Activated CD4-positive, alpha-beta T cell treated with anti-CD3 and anti-CD28 coated beads for 4 hours (primary cell): ENCODE measurements at regions not wholly inside any gene's neighbourhood (a gene's known extent, or its start where the extent isn't known, plus 50 kb on each side); places are given as distances from the start of the nearest gene placed in this dataset.
"Not testable (repeated sequence)": the region's sequence is repeated elsewhere in the genome, so short reads cannot be mapped to it uniquely, and the experiment has no call there.

Experiments
- DNase-seq, 2 donors: peaks; one replicate each; pipeline ENCODE4 v3.0.0-alpha.2; 2020

- no peak for DNase-seq
Measured at GRCh38 chr2:217622205-217623060, 380.4 kb downstream of the TNS1 start.

- DNase-seq, result no peak
Measured at GRCh38 chr2:217621391-217621801, 381.4 kb downstream of the TNS1 start.

DNA sequence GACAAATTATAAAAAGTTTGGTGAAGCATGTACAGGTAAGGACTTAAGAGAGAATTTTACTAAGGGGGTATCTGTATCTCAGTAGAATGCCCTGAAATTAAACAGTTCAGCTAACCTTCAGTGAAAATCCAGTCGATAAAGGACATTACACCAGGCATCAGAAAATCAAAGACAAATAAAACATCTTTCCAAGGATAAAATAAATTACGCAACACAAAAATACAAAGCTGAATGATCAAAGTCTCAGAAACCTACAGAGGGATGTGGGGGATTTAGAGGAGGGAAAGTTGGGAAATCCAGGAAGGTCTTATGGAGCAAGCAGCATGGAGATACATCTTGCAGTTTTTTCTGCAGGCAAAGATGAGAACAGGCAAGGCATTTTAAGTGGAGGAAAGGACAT lies 384.1 kb downstream of the TNS1 start:
- no peak for DNase-seq

- no peak for DNase-seq
Measured at GRCh38 chr2:217617616-217618022, 385.2 kb downstream of the TNS1 start.

DNA sequence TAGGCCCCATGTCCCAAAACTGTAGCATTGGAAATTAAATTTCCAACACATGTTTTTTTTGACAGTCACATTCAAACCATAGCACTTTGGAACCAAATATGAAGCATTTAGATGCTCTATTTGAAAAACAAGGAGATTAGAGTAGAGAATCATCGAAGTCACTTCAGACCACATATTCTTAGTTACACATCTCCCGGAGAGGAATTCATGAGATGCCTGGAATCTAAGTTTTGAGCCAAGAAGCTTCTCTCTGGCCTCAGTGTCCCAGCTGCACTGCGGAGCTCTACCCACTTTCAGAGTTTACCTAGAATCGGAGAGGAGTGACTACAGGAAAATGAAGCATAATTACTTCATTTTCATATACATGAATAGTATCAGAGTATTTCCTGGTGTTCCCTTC lies 385.9 kb downstream of the TNS1 start:
- DNase-seq, result no peak

GRCh38 chr2:217615171-217615570 lies 387.6 kb downstream of the TNS1 start:
- no peak for DNase-seq

DNA sequence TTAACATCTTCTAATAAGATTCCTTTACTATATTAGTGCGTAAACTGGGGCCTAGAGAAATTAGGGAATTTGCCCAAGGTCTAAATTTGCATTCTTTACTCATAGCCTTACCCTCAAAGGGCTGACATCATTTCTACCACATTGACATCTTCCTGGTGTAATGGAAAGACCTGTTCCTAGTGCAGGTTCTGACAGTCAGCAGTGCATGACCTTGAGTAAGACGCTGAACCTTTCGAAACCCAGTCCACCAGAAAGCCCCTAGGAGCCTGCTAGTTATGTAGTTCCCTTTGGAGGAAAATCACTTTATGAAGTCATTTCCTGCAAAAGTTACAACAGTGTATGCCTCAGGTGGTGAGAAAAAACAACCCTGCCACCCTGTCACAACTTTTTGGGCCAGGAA lies 388.3 kb downstream of the TNS1 start:
- no peak for DNase-seq

DNA sequence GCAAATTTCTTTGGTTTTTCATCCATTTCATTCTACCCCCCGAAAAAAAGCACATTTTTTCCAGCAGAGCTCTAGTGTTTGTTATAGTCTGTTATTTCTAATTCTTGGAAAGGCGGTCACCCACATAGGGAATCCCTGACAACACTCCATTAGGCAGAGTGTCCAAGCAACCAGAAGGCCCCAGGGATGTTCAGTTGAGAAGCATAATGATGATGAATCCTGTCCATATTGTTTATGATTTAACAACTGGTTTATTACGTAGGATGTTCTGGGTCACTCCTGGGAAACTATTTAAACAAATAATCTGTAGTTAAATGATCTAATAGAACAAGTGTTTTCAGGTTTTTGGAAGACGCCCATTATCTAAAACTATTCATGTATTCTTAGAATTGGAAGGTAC lies 388.7 kb downstream of the TNS1 start:
- no peak for DNase-seq

DNA sequence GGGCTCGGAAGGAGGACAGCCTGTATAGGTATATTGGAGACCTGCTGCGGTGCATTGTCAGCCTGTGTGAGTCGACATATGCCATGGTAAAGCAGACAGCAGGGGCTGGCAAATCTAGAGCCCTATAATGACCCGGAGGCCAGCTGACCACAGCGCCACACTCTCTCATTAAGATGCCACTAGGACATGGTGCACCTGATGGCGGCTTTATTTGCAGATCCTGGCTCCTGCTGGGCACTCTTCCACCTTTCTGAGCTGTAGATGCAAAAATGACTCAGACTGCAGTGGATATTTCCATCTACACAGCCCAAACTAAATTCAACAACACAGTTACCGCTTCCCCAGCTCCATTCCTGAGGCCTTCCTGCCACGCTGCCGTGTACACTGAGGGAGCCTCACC lies 389.9 kb downstream of the TNS1 start:
- no peak for DNase-seq

DNA sequence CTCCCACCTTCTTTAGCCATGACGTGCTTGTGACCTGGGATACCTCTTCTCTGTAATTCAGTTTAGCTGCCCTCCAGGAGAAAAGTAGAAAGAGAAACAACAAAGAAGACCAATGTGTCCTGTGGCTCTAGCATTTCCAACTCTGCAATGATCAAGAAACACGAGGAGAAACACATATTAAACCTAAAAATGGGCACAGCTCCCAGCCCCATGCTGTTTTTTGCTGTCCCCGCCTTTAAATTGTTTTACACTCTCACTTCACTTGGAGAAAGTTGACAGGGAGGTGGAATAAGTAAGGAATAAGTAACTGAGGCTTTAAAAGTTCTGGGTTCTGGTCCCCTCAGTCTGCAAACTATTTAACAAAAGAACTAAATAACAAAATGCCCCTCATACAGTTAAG lies 390.6 kb downstream of the TNS1 start:
- no peak for DNase-seq

DNA sequence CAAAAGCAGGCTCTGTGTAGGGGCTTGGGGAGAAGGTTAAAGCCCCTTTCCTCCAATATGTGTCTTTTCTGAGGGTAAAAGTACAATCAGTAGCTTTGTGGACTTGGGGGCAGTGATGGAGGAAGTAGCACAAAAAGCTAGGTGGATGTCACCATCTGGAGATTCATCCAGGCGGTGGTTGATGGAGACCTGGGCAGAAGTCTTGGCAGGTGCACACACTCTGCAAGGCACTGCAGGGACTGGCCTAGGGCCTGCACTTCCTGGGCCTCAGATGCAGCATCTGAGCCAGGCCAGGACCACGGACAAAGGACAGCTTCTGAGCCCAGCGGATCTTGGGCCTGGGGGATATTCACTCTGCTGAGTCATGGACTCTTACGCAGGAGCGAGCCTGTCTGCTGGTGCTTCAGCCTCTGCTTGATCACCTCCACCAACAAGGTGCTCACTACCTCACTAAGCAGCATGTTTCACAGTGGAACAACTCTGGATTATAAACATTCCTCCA lies 391.1 kb downstream of the TNS1 start:
- DNase-seq, result no peak

DNA sequence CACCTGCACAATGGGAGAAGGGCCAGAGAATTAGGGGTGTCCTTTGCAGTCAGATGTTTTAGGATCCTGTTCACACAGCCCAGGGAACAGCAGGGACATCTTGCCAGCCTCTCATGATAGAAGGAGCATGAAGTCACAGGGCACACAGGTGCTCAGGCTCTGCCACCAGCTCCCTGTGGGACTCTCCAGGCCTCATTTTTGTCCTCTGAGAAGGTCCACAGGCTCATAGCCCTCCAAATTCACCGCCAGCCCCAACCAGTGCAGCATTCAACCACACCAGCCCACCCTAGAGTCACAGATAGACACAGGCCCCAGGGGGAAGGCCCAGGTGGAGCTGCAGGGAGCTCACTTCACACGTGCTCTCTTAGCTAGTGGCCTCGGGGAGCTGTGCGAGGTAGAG lies 391.7 kb downstream of the TNS1 start:
- no peak for DNase-seq

- peak; percentile 52 to 55 for DNase-seq
Measured at GRCh38 chr2:217610401-217610814, 392.4 kb downstream of the TNS1 start.

GRCh38 chr2:217609952-217610351 lies 392.8 kb downstream of the TNS1 start:
- no peak for DNase-seq

GRCh38 chr2:217606296-217606695 lies 396.5 kb downstream of the TNS1 start:
- DNase-seq, result no peak

DNA sequence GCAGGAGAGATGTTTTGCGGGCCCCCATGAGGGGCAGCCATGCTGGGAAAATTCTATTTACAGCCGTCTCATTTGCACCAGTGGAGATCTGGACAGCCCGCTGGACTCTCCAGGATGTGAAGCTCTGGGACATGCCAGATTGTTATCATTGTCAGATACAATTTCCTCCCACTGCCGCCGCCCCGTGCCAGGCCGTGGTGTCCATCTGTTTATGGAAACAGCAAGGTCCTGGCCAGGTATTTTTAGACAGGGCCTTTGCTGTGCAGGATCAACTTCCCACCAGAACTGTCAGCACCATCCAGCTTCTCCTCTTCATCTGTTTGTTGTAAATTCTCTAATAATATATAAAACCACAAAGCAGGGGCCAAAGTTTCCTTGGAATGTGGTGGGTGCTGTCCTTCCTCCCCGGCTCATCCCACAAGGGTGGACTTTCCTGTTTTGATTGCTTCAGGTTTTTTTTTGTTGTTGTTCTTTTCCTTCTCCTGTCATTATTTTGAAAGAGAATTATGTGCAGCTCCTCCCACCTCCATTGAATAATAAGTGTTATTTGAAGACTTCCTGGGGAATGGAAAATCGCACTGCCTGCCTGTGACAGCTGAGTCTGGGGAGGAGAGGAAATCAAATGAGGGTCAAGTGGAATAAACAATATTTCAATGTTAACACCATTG lies 398.1 kb downstream of the TNS1 start:
- DNase-seq, result no peak

GRCh38 chr2:217601601-217602000 lies 401.2 kb downstream of the TNS1 start:
- DNase-seq, result no peak

- no peak for DNase-seq
Measured at GRCh38 chr2:217599906-217600305, 402.9 kb downstream of the TNS1 start.

GRCh38 chr2:217597681-217598080 lies 405.1 kb downstream of the TNS1 start:
- no peak for DNase-seq

- no peak for DNase-seq
Measured at GRCh38 chr2:217597145-217597544, 405.6 kb downstream of the TNS1 start.

GRCh38 chr2:217593732-217594131 lies 409.1 kb downstream of the TNS1 start:
- DNase-seq, result no peak

DNA sequence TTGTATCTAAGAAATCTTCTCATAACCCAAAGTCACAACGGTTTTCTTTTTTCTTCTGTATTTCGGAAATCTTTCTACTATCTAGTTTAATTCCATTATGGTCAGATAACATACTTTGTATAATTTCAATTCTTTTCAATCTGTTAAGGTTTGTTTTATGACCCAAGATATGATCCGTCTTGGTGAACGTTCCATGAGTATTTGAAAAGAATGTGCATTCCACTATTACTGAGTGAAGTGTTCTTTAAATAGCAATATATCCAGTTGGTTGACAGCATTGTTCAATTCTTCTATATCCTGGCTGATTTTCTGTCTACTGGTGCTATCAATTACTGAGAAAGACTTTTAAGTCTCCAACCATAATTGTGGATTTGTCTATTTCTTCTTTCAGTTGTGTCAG lies 414.5 kb downstream of the TNS1 start:
- no peak for DNase-seq

- no peak for DNase-seq
Measured at GRCh38 chr2:217585362-217585761, 417.4 kb downstream of the TNS1 start.

GRCh38 chr2:217580407-217580806 lies 422.4 kb downstream of the TNS1 start:
- DNase-seq, result not testable (repeated sequence)
